HG03442 (cell line): ENCODE measurements at regions not wholly inside any gene's neighbourhood (a gene's known extent, or its start where the extent isn't known, plus 50 kb on each side); places are given as distances from the start of the nearest gene placed in this dataset.
A peak's percentile ranks its signal among the peaks of the same experiment; 100 is the strongest.
"Not testable (repeated sequence)": the region's sequence is repeated elsewhere in the genome, so short reads cannot be mapped to it uniquely, and the experiment has no call there.

Source experiments
- ATAC-seq: cut with Tn5 transposase; IDR thresholded peaks from one replicate; pipeline ENCODE4 v1.9.1; 2021; ENCODE audit warnings: mild to moderate bottlenecking, moderate library complexity; ENCODE audit not compliant: unreplicated experiment

- ATAC-seq: no peak
Measured at GRCh38 chr18:46226461-46226860, 122.3 kb downstream of the HAUS1 start.

GRCh38 chr18:46229641-46230040, 125.5 kb downstream of the HAUS1 start:
- not testable (repeated sequence) for ATAC-seq

GRCh38 chr18:46236156-46236555, 132.0 kb downstream of the HAUS1 start:
- ATAC-seq: no peak

GRCh38 chr18:46237891-46238290, 133.7 kb downstream of the HAUS1 start:
- ATAC-seq: no peak

GRCh38 chr18:46239549-46239948, 135.4 kb downstream of the HAUS1 start:
- ATAC-seq: no peak

- ATAC-seq: no peak
Measured at GRCh38 chr18:46239998-46240397, 135.8 kb downstream of the HAUS1 start.

GRCh38 chr18:46241393-46241792, 137.2 kb downstream of the HAUS1 start:
- ATAC-seq: not testable (repeated sequence)

GRCh38 chr18:46242183-46242582, 138.0 kb downstream of the HAUS1 start:
- no peak for ATAC-seq

- ATAC-seq: no peak
Measured at GRCh38 chr18:46243095-46243494, 138.9 kb downstream of the HAUS1 start.

- no peak for ATAC-seq
Measured at GRCh38 chr18:46243673-46244072, 139.5 kb downstream of the HAUS1 start.

- ATAC-seq: no peak
Measured at GRCh38 chr18:46246101-46246500, 141.9 kb downstream of the HAUS1 start.

- no peak for ATAC-seq
Measured at GRCh38 chr18:46247942-46248341, 143.8 kb downstream of the HAUS1 start.

GRCh38 chr18:46250084-46250811, 146.1 kb downstream of the HAUS1 start:
- peak; percentile 96 for ATAC-seq

- no peak for ATAC-seq
Measured at GRCh38 chr18:46250812-46251173, 146.6 kb downstream of the HAUS1 start.

- ATAC-seq: no peak
Measured at GRCh38 chr18:46252759-46253158, 148.6 kb downstream of the HAUS1 start.

- ATAC-seq: no peak
Measured at GRCh38 chr18:46253498-46253897, 149.3 kb downstream of the HAUS1 start.

- ATAC-seq: no peak
Measured at GRCh38 chr18:46256078-46256477, 151.9 kb downstream of the HAUS1 start.

- no peak for ATAC-seq
Measured at GRCh38 chr18:46257366-46257765, 153.2 kb downstream of the HAUS1 start.

- no peak for ATAC-seq
Measured at GRCh38 chr18:46260016-46260878, 156.1 kb downstream of the HAUS1 start.

- no peak for ATAC-seq
Measured at GRCh38 chr18:46260879-46261143, 156.6 kb downstream of the HAUS1 start.

- no peak for ATAC-seq
Measured at GRCh38 chr18:46261799-46262198, 157.6 kb downstream of the HAUS1 start.

GRCh38 chr18:46262856-46263255, 158.7 kb downstream of the HAUS1 start:
- no peak for ATAC-seq
